B cell (primary cell): ENCODE measurements at regions not wholly inside any gene's neighbourhood (a gene's known extent, or its start where the extent isn't known, plus 50 kb on each side); places are given as distances from the start of the nearest gene placed in this dataset.

Experiments
- EZH2 ChIP-seq: IDR thresholded peaks from 2 replicates; pipeline ENCODE4 v1.6.1; 2012; ENCODE audit warnings: borderline replicate concordance, low read depth, mild to moderate bottlenecking, moderate library complexity, low read length; ENCODE audit not compliant: insufficient read depth, poor library complexity, severe bottlenecking
- TF ChIP-seq, protein P1 (sequence below): fragments of 200-600 bp; IDR thresholded peaks from one replicate; pipeline ENCODE4 v1.8.0; 2022; ENCODE audit warnings: antibody characterized with exemption, mild to moderate bottlenecking

DNA sequence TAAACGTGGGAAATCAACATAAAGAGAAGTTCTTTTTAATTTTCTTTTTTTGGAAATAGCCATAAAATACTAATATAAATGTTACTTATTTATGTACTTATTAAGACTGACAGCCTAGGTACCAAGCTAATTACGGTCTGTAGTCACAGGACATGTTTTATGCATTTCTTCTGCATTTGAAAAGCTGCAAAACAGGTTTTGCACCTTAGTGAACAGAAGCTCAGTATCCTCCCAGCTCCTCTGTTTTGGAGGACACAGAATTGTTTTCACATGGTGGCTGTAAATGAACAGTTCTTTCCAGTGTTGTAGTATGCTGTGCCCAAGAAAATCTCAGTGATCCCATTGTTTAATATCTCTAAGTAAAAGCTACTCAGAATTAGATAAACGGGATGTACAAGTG is 1788.0 kb upstream of the TENM3 start:
- TF ChIP-seq EZH2 = no peak
- TF ChIP-seq, protein P1, sequence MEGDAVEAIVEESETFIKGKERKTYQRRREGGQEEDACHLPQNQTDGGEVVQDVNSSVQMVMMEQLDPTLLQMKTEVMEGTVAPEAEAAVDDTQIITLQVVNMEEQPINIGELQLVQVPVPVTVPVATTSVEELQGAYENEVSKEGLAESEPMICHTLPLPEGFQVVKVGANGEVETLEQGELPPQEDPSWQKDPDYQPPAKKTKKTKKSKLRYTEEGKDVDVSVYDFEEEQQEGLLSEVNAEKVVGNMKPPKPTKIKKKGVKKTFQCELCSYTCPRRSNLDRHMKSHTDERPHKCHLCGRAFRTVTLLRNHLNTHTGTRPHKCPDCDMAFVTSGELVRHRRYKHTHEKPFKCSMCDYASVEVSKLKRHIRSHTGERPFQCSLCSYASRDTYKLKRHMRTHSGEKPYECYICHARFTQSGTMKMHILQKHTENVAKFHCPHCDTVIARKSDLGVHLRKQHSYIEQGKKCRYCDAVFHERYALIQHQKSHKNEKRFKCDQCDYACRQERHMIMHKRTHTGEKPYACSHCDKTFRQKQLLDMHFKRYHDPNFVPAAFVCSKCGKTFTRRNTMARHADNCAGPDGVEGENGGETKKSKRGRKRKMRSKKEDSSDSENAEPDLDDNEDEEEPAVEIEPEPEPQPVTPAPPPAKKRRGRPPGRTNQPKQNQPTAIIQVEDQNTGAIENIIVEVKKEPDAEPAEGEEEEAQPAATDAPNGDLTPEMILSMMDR = no peak
